K562 (cell line): ENCODE measurements at regions not wholly inside any gene's neighbourhood (a gene's known extent, or its start where the extent isn't known, plus 50 kb on each side); places are given as distances from the start of the nearest gene placed in this dataset.

Source experiments
- LEF1 ChIP-seq: fragments of 450-650 bp; IDR thresholded peaks from 2 replicates; pipeline ENCODE4 v1.6.1; 2016; ENCODE audit warnings: mild to moderate bottlenecking
- POLR2A ChIP-seq: fragments of 450-650 bp; conservative IDR thresholded peaks from 2 replicates; pipeline ENCODE4 v1.6.1; 2016
- ZBTB7A ChIP-seq: IDR thresholded peaks from 2 replicates; pipeline ENCODE4 v1.6.1; 2011; ENCODE audit warnings: low read depth, mild to moderate bottlenecking, low read length, moderate library complexity, borderline replicate concordance; ENCODE audit not compliant: control insufficient read depth

GRCh38 chr18:66300141-66300540, 303.7 kb downstream of the CDH19 start:
- TF ChIP-seq ZBTB7A (no peak), LEF1 (no peak), POLR2A (no peak)
